Pancreas (tissue), 10 donors: ENCODE measurements at regions not wholly inside any gene's neighbourhood (a gene's known extent, or its start where the extent isn't known, plus 50 kb on each side); places are given as distances from the start of the nearest gene placed in this dataset.

Experiments
- ATAC-seq, 4 donors: fragments of 200-7000 bp; cut with Tn5 transposase; one replicate each; pipeline versions ENCODE4 v1.8.0 to v1.9.1; 2020; ENCODE audit warnings: mild to moderate bottlenecking in 4 of 4, moderate library complexity in 4 of 4
- DNase-seq, 6 donors: peaks; one replicate each; pipeline ENCODE4 v3.0.0-alpha.2; 2020
- FAIRE-seq: peaks from 2 replicates; lab custom pipeline; 2012; peaks lifted over from hg19 to GRCh38; lab: Jason Lieb, UNC
- H3K27ac ChIP-seq, 4 donors: fragments of 200-600 bp; sonication (generic); 1 replicate in 3 of 4; 2 replicates in 1 of 4; pipeline versions ENCODE4 v1.5.0 to v1.8.0; 2020
- H3K27me3 ChIP-seq, 4 donors: fragments of 200-600 bp; one replicate each; pipeline ENCODE4 v1.8.0; 2021
- H3K36me3 ChIP-seq, 3 donors: fragments of 200-600 bp; sonication (generic) in 1 of 3; one replicate each; pipeline versions ENCODE4 v1.5.0 to v1.8.0; 2020 to 2021
- H3K4me1 ChIP-seq, 3 donors: fragments of 200-600 bp; one replicate each; pipeline ENCODE4 v1.8.0; 2021
- H3K4me3 ChIP-seq, 4 donors: fragments of 200-600 bp; sonication (generic) in 2 of 4; one replicate each; pipeline versions ENCODE4 v1.5.0 to v1.8.0; 2020 to 2021
- H3K9me3 ChIP-seq, 4 donors: fragments of 200-600 bp; one replicate each; pipeline ENCODE4 v1.8.0; 2021
- WGBS, 2 donors: extraction: QIAGEN DNeasy Blood & Tissue Kit; methylation state at CpG; one replicate each; pipeline ENCODE4 v1.1.7; 2013; 5-methylcytosine and 5-hydroxymethylcytosine counted together
- intact Hi-C, 3 donors: fragments of 100-400 bp; cut with DNase I; formaldehyde crosslinking; loops; one replicate each; pipeline versions ENCODE4 v1.11.1 to v1.14.2; 2022
- TF ChIP-seq, protein P1 (sequence below), 4 donors: fragments of 200-600 bp; sonication (generic) in 3 of 4; IDR thresholded peaks; one replicate each; pipeline versions ENCODE4 v1.5.0 to v1.8.0; 2021; ENCODE audit warnings: antibody characterized with exemption in 4 of 4
- donor health status: healthy with polysubstance abuse.
- donor health status: DM: no; HTN: no; CAD: no; lungs with moderate emphysema.
- donor health status: DM: no; HTN: no; CAD: no.
- donor health status: control.
- donor health status: control.
- donor health status: Bipolar disorder and iron deficiency.
- donor health status: DM: yes; HTN: yes; CAD: no.
- donor health status: DM: no; HTN: no; CAD: no.
- donor health status: DM: no; HTN: no; CAD: no.
- donor health status: DM: yes; HTN: yes; CAD: no.

- FAIRE-seq (no peak), DNase-seq (no peak), ATAC-seq (no peak)
- Histone ChIP-seq H3K27ac (no peak overlapping the region), H3K36me3 (no peaks in the 10 kb centered on the region), H3K4me3 (no peak overlapping the region), H3K9me3 (no peaks in the 10 kb centered on the region), H3K4me1 (no peaks in the 10 kb centered on the region), H3K27me3 (peaks cover 0 to 7% (median 0%) of the 10 kb centered on the region in 4 donors)
- 25 to 29% methylated on average over 3 of the region's 3 CpGs for WGBS, 2 donors
- TF ChIP-seq, protein P1, sequence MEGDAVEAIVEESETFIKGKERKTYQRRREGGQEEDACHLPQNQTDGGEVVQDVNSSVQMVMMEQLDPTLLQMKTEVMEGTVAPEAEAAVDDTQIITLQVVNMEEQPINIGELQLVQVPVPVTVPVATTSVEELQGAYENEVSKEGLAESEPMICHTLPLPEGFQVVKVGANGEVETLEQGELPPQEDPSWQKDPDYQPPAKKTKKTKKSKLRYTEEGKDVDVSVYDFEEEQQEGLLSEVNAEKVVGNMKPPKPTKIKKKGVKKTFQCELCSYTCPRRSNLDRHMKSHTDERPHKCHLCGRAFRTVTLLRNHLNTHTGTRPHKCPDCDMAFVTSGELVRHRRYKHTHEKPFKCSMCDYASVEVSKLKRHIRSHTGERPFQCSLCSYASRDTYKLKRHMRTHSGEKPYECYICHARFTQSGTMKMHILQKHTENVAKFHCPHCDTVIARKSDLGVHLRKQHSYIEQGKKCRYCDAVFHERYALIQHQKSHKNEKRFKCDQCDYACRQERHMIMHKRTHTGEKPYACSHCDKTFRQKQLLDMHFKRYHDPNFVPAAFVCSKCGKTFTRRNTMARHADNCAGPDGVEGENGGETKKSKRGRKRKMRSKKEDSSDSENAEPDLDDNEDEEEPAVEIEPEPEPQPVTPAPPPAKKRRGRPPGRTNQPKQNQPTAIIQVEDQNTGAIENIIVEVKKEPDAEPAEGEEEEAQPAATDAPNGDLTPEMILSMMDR (IDR thresholded peaks at IDR 0.05), result no peak
- intact Hi-C loops, result no loop called here
Observed at GRCh38 chr20:57025261-57025660, 241.2 kb downstream of the BMP7 start.

GRCh38 chr20:57025666-57026224 is 240.7 kb downstream of the BMP7 start:
- intact Hi-C loops, result no loop called here
- WGBS, 2 donors, result 54 to 57% methylated on average over 4 of the region's 4 CpGs
- no peak for ATAC-seq

GRCh38 chr20:57027777-57028176 is 238.7 kb downstream of the BMP7 start:
- intact Hi-C loops, result no loop called here
- H3K4me3 ChIP-seq, result no peak overlapping the region
- 26 to 31% methylated on average over 5 of the region's 5 CpGs for WGBS, 2 donors
- no peaks in the 10 kb centered on the region for H3K36me3 ChIP-seq
- FAIRE-seq (no peak), ATAC-seq (no peak), DNase-seq (no peak)
- TF ChIP-seq, protein P1 (IDR thresholded peaks at IDR 0.05), result no peak
- H3K27ac ChIP-seq, result no peak overlapping the region
- H3K9me3 ChIP-seq, result no peaks in the 10 kb centered on the region
- no peaks in the 10 kb centered on the region for H3K4me1 ChIP-seq
- H3K27me3 ChIP-seq, result peaks cover 0 to 7% (median 0%) of the 10 kb centered on the region in 4 donors

More at GRCh38 chr20:57025666-57026224, 240.7 kb downstream of the BMP7 start:
- H3K4me3 ChIP-seq, result no peak overlapping the region
- DNase-seq, result no peak
- no peaks in the 10 kb centered on the region for H3K4me1 ChIP-seq
- H3K9me3 ChIP-seq, result no peaks in the 10 kb centered on the region
- TF ChIP-seq, protein P1 (IDR thresholded peaks at IDR 0.05), result no peak
- H3K27me3 ChIP-seq, result peaks cover 0 to 7% (median 0%) of the 10 kb centered on the region in 4 donors
- no peaks in the 10 kb centered on the region for H3K36me3 ChIP-seq
- no peak for FAIRE-seq
- H3K27ac ChIP-seq, result no peak overlapping the region

DNA sequence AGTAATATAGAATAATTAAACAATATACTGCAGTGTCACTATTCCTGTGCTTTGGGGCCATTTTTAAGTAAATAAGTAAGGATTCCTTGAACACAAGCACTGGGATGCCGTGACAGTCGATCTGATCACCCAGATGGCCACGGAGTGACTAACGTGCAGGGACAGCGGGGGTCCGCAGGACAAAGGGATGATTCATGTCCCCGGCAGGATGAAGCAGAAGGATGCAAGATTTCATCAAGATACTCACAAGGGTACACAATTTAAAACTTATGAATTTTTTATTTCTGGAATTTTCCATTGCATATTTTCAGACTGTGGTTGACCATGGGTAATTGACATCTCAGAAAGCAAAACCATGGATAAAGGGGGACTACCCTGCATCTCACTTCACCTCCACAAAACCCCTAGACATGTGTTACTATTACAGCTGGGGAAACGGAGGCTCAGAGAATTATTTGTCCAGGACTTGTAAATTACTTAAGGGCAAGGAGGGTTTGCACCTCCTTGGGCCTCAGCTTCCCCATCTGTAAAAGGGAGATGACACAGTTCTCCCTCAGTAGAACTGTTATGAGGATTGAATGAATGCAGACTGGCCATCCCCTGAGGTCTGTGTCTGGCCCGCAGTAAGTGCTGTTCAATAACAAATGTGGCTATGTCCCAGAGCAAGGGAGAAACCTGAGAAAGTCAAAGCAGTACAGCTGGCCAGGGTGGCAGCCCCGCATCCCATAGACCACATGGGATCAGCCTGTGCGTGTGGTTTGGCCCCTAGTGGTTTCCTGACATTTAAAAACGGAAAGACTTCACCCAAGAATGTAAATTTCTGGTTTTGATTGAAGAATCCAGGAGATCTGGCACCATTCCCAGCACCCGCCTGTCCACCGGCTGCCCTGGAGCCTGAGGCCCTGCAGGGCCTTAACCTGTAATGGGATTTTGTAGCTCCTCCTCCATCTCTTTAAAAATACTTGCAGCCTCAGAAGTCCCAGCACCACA is 235.5 kb downstream of the BMP7 start:
- 48 to 54% methylated on average over 14 of the region's 14 CpGs for WGBS, 2 donors
- FAIRE-seq, result no peak
- Histone ChIP-seq H3K4me1 (no peaks in the 10 kb centered on the region), H3K27me3 (peaks cover 0 to 7% (median 1%) of the 10 kb centered on the region in 4 donors), H3K36me3 (no peaks in the 10 kb centered on the region), H3K4me3 (no peak overlapping the region), H3K27ac (no peak overlapping the region), H3K9me3 (no peaks in the 10 kb centered on the region)
- TF ChIP-seq, protein P1 (IDR thresholded peaks at IDR 0.05), result no peak
- no peak for DNase-seq
- intact Hi-C loops, result no loop called here
- ATAC-seq, result no peak
